Body of pancreas (tissue), 4 donors: ENCODE measurements at regions not wholly inside any gene's neighbourhood (a gene's known extent, or its start where the extent isn't known, plus 50 kb on each side); places are given as distances from the start of the nearest gene placed in this dataset.

Experiments used
- ATAC-seq: fragments of 150-250 bp; one replicate; pipeline ENCODE4 v1.9.1; 2016
- DNase-seq, 4 donors: peaks; one replicate each; pipeline ENCODE4 v3.0.0-alpha.2; 2019
- H3K27ac ChIP-seq, 4 donors: fragments of 200-600 bp; sonication (generic); 1 replicate in 3 of 4; 2 replicates in 1 of 4; pipeline versions ENCODE4 v1.5.1 to v1.6.1; 2016 to 2019; ENCODE audit warnings: mild to moderate bottlenecking in 1 of 4, mixed read lengths in 1 of 4, moderate library complexity in 1 of 4
- H3K27me3 ChIP-seq, 2 donors: fragments of 200-600 bp; sonication (generic); one replicate each; pipeline ENCODE4 v1.6.0; 2016; ENCODE audit warnings: mild to moderate bottlenecking in 1 of 2
- H3K36me3 ChIP-seq, 2 donors: fragments of 200-600 bp; sonication (generic); replicated peaks in 1 of 2; 2 replicates each; pipeline ENCODE4 v1.5.1; 2016; ENCODE audit warnings: low read depth in 2 of 2; ENCODE audit not compliant: insufficient read depth in 1 of 2
- H3K4me1 ChIP-seq: fragments of 200-600 bp; sonication (generic); one replicate; pipeline ENCODE4 v1.6.0; 2016
- H3K4me3 ChIP-seq, 2 donors: fragments of 200-600 bp; sonication (generic); 1 replicate in 1 of 2; 2 replicates in 1 of 2; pipeline ENCODE4 v1.5.1; 2016 to 2019
- H3K9me3 ChIP-seq, 3 donors: fragments of 200-600 bp; sonication (generic); 1 replicate in 2 of 3; 2 replicates in 1 of 3; pipeline ENCODE4 v1.5.1; 2016
- POLR2A ChIP-seq, 3 donors: fragments of 450-650 bp; IDR thresholded peaks; one replicate each; pipeline ENCODE4 v1.6.1; 2016; ENCODE audit warnings: antibody characterized with exemption in 3 of 3, mild to moderate bottlenecking in 2 of 3
- whole genome bisulfite sequencing, 2 donors: methylation state at CpG; one replicate each; pipeline ENCODE4 v1.1.5; 2017; 5-methylcytosine and 5-hydroxymethylcytosine counted together
- intact Hi-C: fragments of 100-400 bp; cut with DNase I; formaldehyde crosslinking; loops from one replicate; pipeline ENCODE4 v1.15.1; 2023
- TF ChIP-seq, protein P1 (sequence below), 7 experiments: fragments of 450-650 bp in 4 of 7; fragments of 200-600 bp in 3 of 7; sonication (generic) in 3 of 7; IDR thresholded peaks; one replicate each; pipeline ENCODE4 v1.5.1; 2016 to 2019; ENCODE audit warnings: antibody characterized with exemption in 7 of 7

DNA sequence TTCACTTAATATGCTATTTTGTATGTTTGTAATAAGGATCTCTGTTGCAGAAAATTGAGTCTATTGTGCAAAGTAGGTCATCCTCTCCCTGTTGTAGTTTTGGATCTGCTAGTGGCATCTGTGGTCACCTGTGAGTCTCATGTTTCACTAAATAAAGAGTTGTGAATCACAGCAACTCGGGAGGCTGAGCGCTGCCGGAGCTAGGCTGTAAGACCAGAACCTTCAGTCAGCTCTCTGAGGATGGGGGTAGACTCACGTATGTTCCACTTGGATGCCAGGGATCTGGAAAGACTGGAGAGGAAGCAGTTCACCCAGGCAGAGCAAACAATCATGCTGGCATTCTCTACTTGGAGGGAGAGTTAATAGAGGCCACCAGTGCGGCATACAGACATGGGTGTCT lies 187.3 kb upstream of the FOXA2 start:
- Histone ChIP-seq H3K36me3 (no peaks in the 10 kb centered on the region), H3K4me1 (no peaks in the 10 kb centered on the region), H3K4me3 (no peak overlapping the region), H3K27me3 (no peaks in the 10 kb centered on the region), H3K9me3 (no peaks in the 10 kb centered on the region), H3K27ac (no peak overlapping the region)
- DNase-seq (no peak), ATAC-seq (no peak)
- WGBS, 2 donors = 60 to 67% methylated on average over 5 of the region's 5 CpGs
- intact Hi-C loops = no loop called here
- TF ChIP-seq, protein P1, sequence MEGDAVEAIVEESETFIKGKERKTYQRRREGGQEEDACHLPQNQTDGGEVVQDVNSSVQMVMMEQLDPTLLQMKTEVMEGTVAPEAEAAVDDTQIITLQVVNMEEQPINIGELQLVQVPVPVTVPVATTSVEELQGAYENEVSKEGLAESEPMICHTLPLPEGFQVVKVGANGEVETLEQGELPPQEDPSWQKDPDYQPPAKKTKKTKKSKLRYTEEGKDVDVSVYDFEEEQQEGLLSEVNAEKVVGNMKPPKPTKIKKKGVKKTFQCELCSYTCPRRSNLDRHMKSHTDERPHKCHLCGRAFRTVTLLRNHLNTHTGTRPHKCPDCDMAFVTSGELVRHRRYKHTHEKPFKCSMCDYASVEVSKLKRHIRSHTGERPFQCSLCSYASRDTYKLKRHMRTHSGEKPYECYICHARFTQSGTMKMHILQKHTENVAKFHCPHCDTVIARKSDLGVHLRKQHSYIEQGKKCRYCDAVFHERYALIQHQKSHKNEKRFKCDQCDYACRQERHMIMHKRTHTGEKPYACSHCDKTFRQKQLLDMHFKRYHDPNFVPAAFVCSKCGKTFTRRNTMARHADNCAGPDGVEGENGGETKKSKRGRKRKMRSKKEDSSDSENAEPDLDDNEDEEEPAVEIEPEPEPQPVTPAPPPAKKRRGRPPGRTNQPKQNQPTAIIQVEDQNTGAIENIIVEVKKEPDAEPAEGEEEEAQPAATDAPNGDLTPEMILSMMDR (IDR thresholded peaks at IDR 0.05) = no peak
- TF ChIP-seq POLR2A (IDR thresholded peaks at IDR 0.05) = no peak

DNA sequence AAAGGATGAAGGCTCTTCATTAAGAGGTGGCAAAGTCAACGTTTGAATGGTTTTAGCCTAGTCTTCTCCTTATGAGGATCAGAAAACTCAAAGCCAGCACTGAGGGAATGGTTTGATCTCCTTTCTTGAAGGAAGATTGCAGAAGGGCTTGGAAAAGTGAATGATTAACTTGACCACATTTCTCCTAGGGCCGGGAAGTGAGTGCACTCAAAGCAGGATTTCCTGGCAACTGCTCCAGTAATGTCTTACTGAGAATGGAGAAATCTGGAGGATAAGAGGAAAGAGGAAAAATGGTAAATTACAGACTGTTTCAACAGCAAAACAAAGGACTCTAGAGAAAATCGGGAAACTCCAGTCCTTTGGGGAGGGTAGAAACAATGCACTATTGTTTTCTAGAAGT lies 189.0 kb upstream of the FOXA2 start:
- no peak overlapping the region for H3K4me3 ChIP-seq
- no peaks in the 10 kb centered on the region for H3K4me1 ChIP-seq
- no peaks in the 10 kb centered on the region for H3K36me3 ChIP-seq
- DNase-seq (no peak), ATAC-seq (no peak)
- TF ChIP-seq POLR2A (IDR thresholded peaks at IDR 0.05) = no peak
- TF ChIP-seq, protein P1 (IDR thresholded peaks at IDR 0.05) = no peak
- no peaks in the 10 kb centered on the region for H3K27me3 ChIP-seq
- WGBS, 2 donors = 8 to 18% methylated on average over 3 of the region's 3 CpGs
- H3K27ac ChIP-seq = no peak overlapping the region
- H3K9me3 ChIP-seq = no peaks in the 10 kb centered on the region
- intact Hi-C loops = no loop called here

DNA sequence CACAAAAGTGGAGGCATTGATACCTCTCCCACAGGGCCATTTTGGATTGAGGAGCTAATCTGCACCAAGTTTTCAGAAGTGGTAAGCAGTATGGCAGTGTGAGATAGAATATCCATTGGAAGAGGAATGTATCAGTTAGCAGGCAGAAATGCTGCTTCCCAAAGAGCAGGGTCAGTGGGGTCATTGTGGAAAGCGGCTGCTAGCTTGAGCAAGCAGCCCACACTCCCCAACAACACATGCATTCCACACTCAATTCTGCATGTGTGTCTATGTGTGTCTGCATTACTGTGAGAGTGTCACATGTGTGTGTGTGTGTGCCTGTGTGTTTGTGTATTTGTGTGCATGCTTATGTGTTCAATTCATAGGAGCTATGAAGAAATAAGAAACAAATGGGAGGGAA lies 190.9 kb upstream of the FOXA2 start:
- no peak overlapping the region for H3K4me3 ChIP-seq
- no peak for DNase-seq
- WGBS, 2 donors = 64 to 67% methylated on average over 1 of the region's 1 CpG
- no peaks in the 10 kb centered on the region for H3K36me3 ChIP-seq
- no peak for ATAC-seq
- no peak overlapping the region for H3K27ac ChIP-seq
- no peaks in the 10 kb centered on the region for H3K9me3 ChIP-seq
- no peaks in the 10 kb centered on the region for H3K4me1 ChIP-seq
- H3K27me3 ChIP-seq = no peaks in the 10 kb centered on the region
- TF ChIP-seq, protein P1 (IDR thresholded peaks at IDR 0.05) = no peak
- TF ChIP-seq POLR2A (IDR thresholded peaks at IDR 0.05) = no peak
- intact Hi-C loops = no loop called here

DNA sequence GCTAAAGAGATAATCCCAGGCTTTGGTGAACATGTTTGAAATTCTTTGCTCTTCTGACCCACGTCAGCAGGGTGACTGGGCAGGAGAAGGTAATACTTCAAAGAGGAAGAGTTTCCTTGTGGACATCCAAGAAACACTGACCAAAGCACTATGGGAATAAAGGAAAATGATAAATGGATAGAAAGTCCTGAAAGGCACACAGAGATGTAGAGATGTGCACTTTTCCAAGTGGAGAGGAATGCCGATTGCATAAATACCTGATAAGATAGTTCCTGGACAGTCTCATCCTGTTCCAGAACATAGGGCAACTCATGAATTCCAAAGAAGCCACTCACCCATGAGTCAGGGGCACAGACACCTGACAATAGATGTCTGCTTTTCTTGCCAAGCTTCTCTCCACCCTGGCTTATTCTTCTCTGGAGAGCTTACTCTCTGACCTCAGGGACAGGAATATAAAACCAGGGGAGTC lies 191.3 kb upstream of the FOXA2 start:
- no peak overlapping the region for H3K4me3 ChIP-seq
- ATAC-seq = no peak
- intact Hi-C loops = no loop called here
- H3K9me3 ChIP-seq = no peaks in the 10 kb centered on the region
- H3K27ac ChIP-seq = no peak overlapping the region
- H3K27me3 ChIP-seq = no peaks in the 10 kb centered on the region
- no peaks in the 10 kb centered on the region for H3K4me1 ChIP-seq
- TF ChIP-seq, protein P1 (IDR thresholded peaks at IDR 0.05) = no peak
- TF ChIP-seq POLR2A (IDR thresholded peaks at IDR 0.05) = no peak
- no peaks in the 10 kb centered on the region for H3K36me3 ChIP-seq
- no peak for DNase-seq
- 35 to 36% methylated on average over 2 of the region's 2 CpGs for WGBS, 2 donors

DNA sequence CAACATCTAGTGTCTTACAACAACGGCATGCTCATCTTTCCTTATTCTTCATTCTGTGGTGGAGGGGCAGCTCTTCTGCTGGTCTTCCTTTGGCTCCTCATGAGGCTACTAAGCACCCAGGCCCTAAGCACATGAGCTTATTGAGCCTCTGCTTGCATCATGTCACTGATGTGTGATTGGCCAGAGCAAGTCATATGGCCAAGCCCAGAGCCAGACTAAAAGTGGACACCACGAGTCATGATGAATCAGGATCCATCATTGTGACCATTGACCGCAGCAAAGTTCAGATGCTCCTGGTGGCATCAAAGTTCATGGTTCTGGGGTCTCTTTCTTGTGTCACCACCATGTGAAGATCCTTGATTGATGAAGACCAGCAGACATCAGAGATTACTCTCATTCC lies 192.0 kb upstream of the FOXA2 start:
- 69 to 90% methylated on average over 3 of the region's 3 CpGs for WGBS, 2 donors
- ATAC-seq (no peak), DNase-seq (no peak)
- H3K4me3 ChIP-seq = no peak overlapping the region
- H3K27me3 ChIP-seq = no peaks in the 10 kb centered on the region
- TF ChIP-seq, protein P1 (IDR thresholded peaks at IDR 0.05) = no peak
- no peak for TF ChIP-seq POLR2A (IDR thresholded peaks at IDR 0.05)
- no peaks in the 10 kb centered on the region for H3K9me3 ChIP-seq
- intact Hi-C loops = no loop called here
- no peaks in the 10 kb centered on the region for H3K4me1 ChIP-seq
- H3K36me3 ChIP-seq = no peaks in the 10 kb centered on the region
- H3K27ac ChIP-seq = no peak overlapping the region
